ENCODE measurements at regions not wholly inside any gene's neighbourhood (a gene's known extent, or its start where the extent isn't known, plus 50 kb on each side); places are given as distances from the start of the nearest gene placed in this dataset.

DNA sequence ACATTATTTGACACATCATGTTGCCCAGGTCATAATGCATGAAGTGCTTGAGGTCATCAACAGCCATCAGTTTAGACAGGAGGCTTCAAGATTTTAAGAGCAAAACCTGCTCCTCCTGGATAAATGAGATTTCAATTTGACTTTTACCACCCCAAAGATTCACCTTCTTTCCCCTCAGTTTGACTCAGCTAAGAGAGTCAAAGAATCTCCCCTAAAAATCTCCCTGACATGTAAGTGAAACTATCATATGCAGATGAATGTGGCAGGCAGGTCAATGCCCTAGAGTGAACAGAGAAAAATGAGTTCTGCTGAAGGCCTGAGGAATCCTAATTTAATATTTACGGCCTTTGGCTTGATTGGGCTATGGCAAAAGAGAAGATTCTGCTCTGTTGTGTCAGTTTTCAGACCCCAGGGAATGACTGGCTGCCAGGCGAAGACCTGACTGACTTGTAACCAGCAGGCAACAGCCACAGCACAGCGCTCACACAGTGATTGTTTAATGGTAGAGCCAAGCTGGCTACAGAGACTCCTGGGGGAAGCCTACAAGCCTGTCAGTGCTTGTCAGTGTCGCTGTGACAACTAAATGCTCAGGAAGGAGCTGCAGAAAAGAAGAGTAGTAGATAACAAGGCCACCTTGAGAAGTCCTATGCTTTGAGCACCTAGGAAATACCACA, 491.2 kb upstream of the LRRC4C start:
- TF ChIP-seq EZH2 (IDR thresholded peaks at IDR 0.05; ENCODE audit: insufficient read depth, low read length), result no peak
- TF ChIP-seq, protein P1, sequence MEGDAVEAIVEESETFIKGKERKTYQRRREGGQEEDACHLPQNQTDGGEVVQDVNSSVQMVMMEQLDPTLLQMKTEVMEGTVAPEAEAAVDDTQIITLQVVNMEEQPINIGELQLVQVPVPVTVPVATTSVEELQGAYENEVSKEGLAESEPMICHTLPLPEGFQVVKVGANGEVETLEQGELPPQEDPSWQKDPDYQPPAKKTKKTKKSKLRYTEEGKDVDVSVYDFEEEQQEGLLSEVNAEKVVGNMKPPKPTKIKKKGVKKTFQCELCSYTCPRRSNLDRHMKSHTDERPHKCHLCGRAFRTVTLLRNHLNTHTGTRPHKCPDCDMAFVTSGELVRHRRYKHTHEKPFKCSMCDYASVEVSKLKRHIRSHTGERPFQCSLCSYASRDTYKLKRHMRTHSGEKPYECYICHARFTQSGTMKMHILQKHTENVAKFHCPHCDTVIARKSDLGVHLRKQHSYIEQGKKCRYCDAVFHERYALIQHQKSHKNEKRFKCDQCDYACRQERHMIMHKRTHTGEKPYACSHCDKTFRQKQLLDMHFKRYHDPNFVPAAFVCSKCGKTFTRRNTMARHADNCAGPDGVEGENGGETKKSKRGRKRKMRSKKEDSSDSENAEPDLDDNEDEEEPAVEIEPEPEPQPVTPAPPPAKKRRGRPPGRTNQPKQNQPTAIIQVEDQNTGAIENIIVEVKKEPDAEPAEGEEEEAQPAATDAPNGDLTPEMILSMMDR (IDR thresholded peaks at IDR 0.05; ENCODE audit: insufficient read depth, low read depth, low read length), result no peak
